Mesenchymal stem cell (in vitro differentiated cells and primary cell): ENCODE measurements at regions not wholly inside any gene's neighbourhood (a gene's known extent, or its start where the extent isn't known, plus 50 kb on each side); places are given as distances from the start of the nearest gene placed in this dataset.
"Not testable (repeated sequence)": the region's sequence is repeated elsewhere in the genome, so short reads cannot be mapped to it uniquely, and the experiment has no call there.

Source experiments
- DNase-seq: peaks from one replicate; pipeline ENCODE4 v3.0.0-alpha.2; 2013
- H2AFZ ChIP-seq: one replicate; pipeline ENCODE4 v1.6.1; 2013; ENCODE audit warnings: low read depth, mild to moderate bottlenecking, control low read depth, inconsistent platforms, low read length, moderate library complexity
- H2AK5ac ChIP-seq: 2 replicates; pipeline ENCODE4 v1.6.1; 2013; ENCODE audit warnings: low read length, moderate library complexity, mild to moderate bottlenecking, inconsistent platforms; ENCODE audit not compliant: severe bottlenecking
- H2BK120ac ChIP-seq: one replicate; pipeline ENCODE4 v1.6.1; 2013; ENCODE audit warnings: low read depth, mild to moderate bottlenecking, inconsistent platforms, low read length, moderate library complexity
- H2BK12ac ChIP-seq, 2 experiments: one replicate each; pipeline ENCODE4 v1.6.1; 2013; ENCODE audit warnings: inconsistent platforms in 2 of 2, low read length in 2 of 2, mild to moderate bottlenecking in 2 of 2, moderate library complexity in 2 of 2, control low read depth in 1 of 2
- H2BK15ac ChIP-seq: one replicate; pipeline ENCODE4 v1.6.1; 2013; ENCODE audit warnings: mild to moderate bottlenecking, low read depth, inconsistent platforms; ENCODE audit not compliant: poor library complexity, severe bottlenecking
- H2BK5ac ChIP-seq: 2 replicates; pipeline ENCODE4 v1.6.1; 2013; ENCODE audit warnings: low read depth, mild to moderate bottlenecking, low read length, control low read depth, inconsistent platforms; ENCODE audit not compliant: poor library complexity, severe bottlenecking
- H3K14ac ChIP-seq, 2 experiments: one replicate each; pipeline ENCODE4 v1.6.1; 2013; ENCODE audit warnings: inconsistent platforms in 2 of 2, low read length in 2 of 2, control low read depth in 1 of 2, mild to moderate bottlenecking in 1 of 2, moderate library complexity in 1 of 2
- H3K18ac ChIP-seq, 2 experiments: one replicate each; pipeline ENCODE4 v1.6.1; 2013; ENCODE audit warnings: inconsistent platforms in 2 of 2, low read length in 2 of 2, control low read depth in 1 of 2, low read depth in 1 of 2, mild to moderate bottlenecking in 1 of 2
- H3K23ac ChIP-seq, 2 experiments: one replicate each; pipeline ENCODE4 v1.6.1; 2013; ENCODE audit warnings: inconsistent platforms in 2 of 2, low read length in 2 of 2, mild to moderate bottlenecking in 2 of 2, moderate library complexity in 2 of 2, control low read depth in 1 of 2
- H3K27ac ChIP-seq: 2 replicates; pipeline ENCODE4 v1.5.1; 2013; ENCODE audit warnings: mild to moderate bottlenecking, moderate library complexity, low read length, control low read depth, inconsistent platforms; ENCODE audit not compliant: poor library complexity, severe bottlenecking
- H3K27me3 ChIP-seq, 2 experiments: 2 replicates each; pipeline versions ENCODE4 v1.6.1 to v1.7.0; 2013; ENCODE audit warnings: low read length in 2 of 2, mild to moderate bottlenecking in 2 of 2, moderate library complexity in 2 of 2, control low read depth in 1 of 2, inconsistent platforms in 1 of 2; ENCODE audit not compliant: control insufficient read depth in 1 of 2, insufficient read depth in 1 of 2
- H3K36me3 ChIP-seq, 2 experiments: 2 replicates each; pipeline versions ENCODE4 v1.6.1 to v1.7.0; 2013; ENCODE audit warnings: low read length in 2 of 2, control low read depth in 1 of 2, inconsistent platforms in 1 of 2, low read depth in 1 of 2, mild to moderate bottlenecking in 1 of 2; ENCODE audit not compliant: insufficient read depth in 2 of 2, control insufficient read depth in 1 of 2
- H3K4ac ChIP-seq, 2 experiments: one replicate each; pipeline ENCODE4 v1.6.1; 2013; ENCODE audit warnings: inconsistent platforms in 2 of 2, low read length in 2 of 2, mild to moderate bottlenecking in 2 of 2, moderate library complexity in 2 of 2, control low read depth in 1 of 2, low read depth in 1 of 2
- H3K4me1 ChIP-seq: 2 replicates; pipeline ENCODE4 v1.6.1; 2013; ENCODE audit warnings: low read depth, low read length, control low read depth; ENCODE audit not compliant: control insufficient read depth, insufficient read depth
- H3K4me2 ChIP-seq: 2 replicates; pipeline ENCODE4 v1.6.1; 2013; ENCODE audit warnings: low read length, mild to moderate bottlenecking, inconsistent platforms; ENCODE audit not compliant: poor library complexity, severe bottlenecking
- H3K4me3 ChIP-seq, 2 experiments: 2 replicates each; pipeline versions ENCODE4 v1.5.1 to v1.7.0; 2013; ENCODE audit warnings: low read length in 2 of 2, mild to moderate bottlenecking in 2 of 2, control low read depth in 1 of 2, low read depth in 1 of 2; ENCODE audit not compliant: insufficient read depth in 1 of 2
- H3K79me1 ChIP-seq: replicated peaks from 2 replicates; pipeline ENCODE4 v1.6.1; 2013; ENCODE audit warnings: mild to moderate bottlenecking, control low read depth, low read length, inconsistent platforms; ENCODE audit not compliant: poor library complexity, severe bottlenecking
- H3K9ac ChIP-seq: 2 replicates; pipeline ENCODE4 v1.7.0; 2013; ENCODE audit warnings: mild to moderate bottlenecking, low read length, moderate library complexity
- H3K9me3 ChIP-seq: 2 replicates; pipeline ENCODE4 v1.7.0; 2013; ENCODE audit warnings: mild to moderate bottlenecking, low read length; ENCODE audit not compliant: control insufficient read depth
- H4K8ac ChIP-seq: one replicate; pipeline ENCODE4 v1.6.1; 2013; ENCODE audit warnings: inconsistent platforms, mild to moderate bottlenecking, low read length, moderate library complexity
- H4K91ac ChIP-seq: one replicate; pipeline ENCODE4 v1.6.1; 2013; ENCODE audit warnings: mild to moderate bottlenecking, low read length, inconsistent platforms
- WGBS: methylation state at CpG from one replicate; pipeline ENCODE4 v1.1.7; 2013; ENCODE audit warnings: mixed read lengths; 5-methylcytosine and 5-hydroxymethylcytosine counted together

DNA sequence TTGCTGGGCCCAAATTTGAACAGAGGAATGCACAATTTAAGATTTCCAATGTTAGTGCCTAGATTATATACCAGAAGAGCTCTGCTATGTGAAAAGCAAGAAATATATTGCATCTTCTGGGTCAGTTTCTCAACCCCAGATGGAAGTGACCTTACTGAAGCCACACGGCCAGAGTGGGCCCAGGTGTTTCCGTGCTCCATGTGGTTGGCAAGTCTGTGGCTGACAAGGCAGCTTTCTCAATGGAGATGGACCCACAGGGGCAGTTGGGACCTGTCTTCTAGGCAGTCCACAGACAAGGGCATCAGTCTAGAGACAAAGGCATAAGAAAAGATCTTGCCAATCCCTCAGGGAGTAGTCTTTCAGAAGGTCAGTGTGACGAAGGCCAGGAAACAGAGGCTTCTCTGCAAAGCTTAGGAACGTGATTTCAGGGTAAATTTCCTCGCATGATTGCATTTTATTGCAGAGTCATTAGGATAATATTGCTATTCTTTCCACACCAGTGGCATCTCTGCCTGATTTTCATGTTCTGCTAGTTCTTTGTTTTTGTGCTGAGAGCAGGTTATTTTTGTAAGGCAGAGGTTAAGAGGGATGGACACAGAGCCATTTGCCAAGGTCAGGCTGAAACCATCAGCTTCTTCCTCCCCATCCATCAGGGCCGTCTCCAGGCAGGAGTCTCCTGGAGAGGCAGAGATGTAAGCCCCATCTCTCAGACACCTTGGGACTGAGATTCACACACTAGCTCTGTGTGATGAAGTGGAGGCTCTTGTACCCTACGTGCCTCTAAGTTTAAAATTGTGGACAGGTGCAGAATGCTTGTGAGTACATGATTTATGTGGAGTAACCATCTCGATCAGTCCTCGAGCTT lies 202.1 kb downstream of the ANKRD30B start:
- Histone ChIP-seq H4K91ac (no peak overlapping the region), H2AK5ac (no peak overlapping the region), H2BK12ac (no peak overlapping the region), H3K4me1 (no peaks in the 10 kb centered on the region), H3K4ac (no peak overlapping the region), H3K4me3 (no peak overlapping the region), H4K8ac (no peak overlapping the region), H3K23ac (no peak overlapping the region), H3K4me2 (no peak overlapping the region), H2BK5ac (no peak overlapping the region), H2BK120ac (no peak overlapping the region), H2AFZ (no peak overlapping the region), H3K27me3 (no peaks in the 10 kb centered on the region), H2BK15ac (no peak overlapping the region), H3K18ac (no peak overlapping the region), H3K79me1 (no peaks in the 10 kb centered on the region), H3K9ac (no peak overlapping the region), H3K14ac (no peak overlapping the region), H3K36me3 (no peaks in the 10 kb centered on the region), H3K27ac (no peak overlapping the region), H3K9me3 (no peaks in the 10 kb centered on the region)
- 46% methylated on average over 8 of the region's 9 CpGs for WGBS
- no peak for DNase-seq

DNA sequence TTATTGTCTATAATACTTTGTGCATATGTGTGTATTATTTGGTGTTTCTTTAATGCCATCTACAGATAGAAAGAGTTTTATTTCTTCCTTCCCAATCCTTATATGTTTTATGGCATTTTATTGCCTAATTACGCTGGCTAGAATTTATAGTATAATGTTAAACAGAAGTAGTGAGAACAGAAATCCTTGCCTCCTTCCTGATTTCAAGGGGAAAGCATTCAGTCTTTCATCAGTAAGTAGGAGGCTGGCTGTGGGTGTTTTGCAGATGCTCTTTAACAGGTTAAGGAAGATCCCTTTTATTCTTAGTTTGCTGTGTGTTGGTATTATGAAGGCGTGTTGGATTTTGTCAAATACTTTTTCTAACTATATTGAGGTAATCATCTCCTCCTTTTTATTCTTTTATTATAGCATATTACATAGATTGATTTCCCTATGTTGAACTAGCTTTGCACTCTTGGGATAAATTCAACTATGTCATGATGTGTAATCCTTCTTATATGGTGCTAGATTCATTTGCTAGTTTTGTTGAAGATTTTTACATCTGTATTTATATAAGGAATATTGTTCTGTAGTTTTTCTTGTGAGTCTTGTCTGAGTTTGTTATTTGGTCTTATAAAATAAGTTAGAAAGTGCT lies 204.6 kb downstream of the ANKRD30B start:
- H3K79me1 ChIP-seq, H3K36me3 ChIP-seq, H3K4me2 ChIP-seq, DNase-seq, H3K4me3 ChIP-seq, H3K9ac ChIP-seq, H3K23ac ChIP-seq, H4K91ac ChIP-seq, H3K4ac ChIP-seq, H2BK5ac ChIP-seq, H3K14ac ChIP-seq, H3K18ac ChIP-seq, H2BK120ac ChIP-seq, H2BK15ac ChIP-seq, H4K8ac ChIP-seq, H3K9me3 ChIP-seq, H3K27ac ChIP-seq, H2AK5ac ChIP-seq, H3K27me3 ChIP-seq, H3K4me1 ChIP-seq, H2AFZ ChIP-seq, H2BK12ac ChIP-seq: not testable (repeated sequence)
- WGBS = 75% methylated on average over 1 of the region's 2 CpGs

DNA sequence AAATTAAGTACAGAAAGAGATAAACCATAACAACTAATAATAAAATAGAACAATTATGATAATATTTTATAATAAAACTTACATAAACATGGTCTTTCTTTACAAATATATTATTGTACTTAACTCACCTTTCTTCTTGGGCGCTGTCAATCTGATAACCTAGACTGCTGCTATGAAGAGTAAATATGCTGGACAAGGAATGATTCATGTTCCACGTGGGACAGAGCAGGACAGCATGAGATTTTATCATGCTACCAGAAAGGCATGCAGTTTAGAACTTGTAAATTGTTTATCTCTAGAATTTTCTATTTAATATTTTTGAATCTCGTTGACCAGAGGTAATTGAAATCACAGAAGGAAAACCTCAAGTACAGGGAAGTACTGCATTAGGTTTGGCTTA lies 210.7 kb downstream of the ANKRD30B start:
- Histone ChIP-seq H4K8ac (no peak overlapping the region), H2AFZ (no peak overlapping the region), H3K4me1 (no peaks in the 10 kb centered on the region), H3K4me2 (no peak overlapping the region), H2BK5ac (no peak overlapping the region), H3K36me3 (no peaks in the 10 kb centered on the region), H2BK15ac (no peak overlapping the region), H3K4me3 (no peak overlapping the region), H2BK12ac (no peak overlapping the region), H3K9me3 (peaks cover 3% of the 10 kb centered on the region), H3K9ac (no peak overlapping the region), H2AK5ac (no peak overlapping the region), H3K14ac (no peak overlapping the region), H3K79me1 (no peaks in the 10 kb centered on the region), H3K23ac (no peak overlapping the region), H3K27ac (no peak overlapping the region), H2BK120ac (no peak overlapping the region), H3K18ac (no peak overlapping the region), H3K27me3 (no peaks in the 10 kb centered on the region), H3K4ac (no peak overlapping the region), H4K91ac (no peak overlapping the region)
- DNase-seq = no peak
- WGBS = 46% methylated on average over 3 of the region's 3 CpGs

DNA sequence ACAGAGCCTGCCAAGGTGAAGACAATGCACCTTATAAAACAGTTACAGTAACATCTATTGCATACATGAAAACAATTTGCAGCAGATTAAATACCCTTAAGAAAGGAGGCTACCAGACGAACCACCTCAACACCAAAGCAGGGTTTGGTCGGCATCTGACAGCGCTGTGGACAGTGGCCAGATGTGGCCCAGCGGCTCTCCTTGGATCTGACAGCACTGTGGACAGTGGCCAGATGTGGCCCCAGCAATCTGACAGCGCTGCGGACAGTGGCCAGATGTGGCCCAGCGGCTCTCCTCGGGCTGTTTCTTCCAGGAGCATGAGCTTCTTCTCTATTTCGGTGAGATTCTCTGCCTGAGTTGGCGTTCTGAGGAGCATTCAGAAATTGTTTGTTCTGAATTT lies 211.6 kb downstream of the ANKRD30B start:
- H3K79me1 ChIP-seq = no peaks in the 10 kb centered on the region
- WGBS = 70% methylated on average over 10 of the region's 10 CpGs
- H3K27ac ChIP-seq = no peak overlapping the region
- H3K4me1 ChIP-seq = no peaks in the 10 kb centered on the region
- no peak for DNase-seq
- H3K4ac ChIP-seq = no peak overlapping the region
- no peak overlapping the region for H2BK12ac ChIP-seq
- no peak overlapping the region for H2BK5ac ChIP-seq
- no peak overlapping the region for H3K4me3 ChIP-seq
- no peak overlapping the region for H4K91ac ChIP-seq
- H2AFZ ChIP-seq = no peak overlapping the region
- no peak overlapping the region for H2AK5ac ChIP-seq
- no peak overlapping the region for H2BK15ac ChIP-seq
- no peaks in the 10 kb centered on the region for H3K36me3 ChIP-seq
- H3K9ac ChIP-seq = no peak overlapping the region
- no peak overlapping the region for H2BK120ac ChIP-seq
- no peak overlapping the region for H4K8ac ChIP-seq
- peaks cover 3% of the 10 kb centered on the region for H3K9me3 ChIP-seq
- H3K14ac ChIP-seq = no peak overlapping the region
- no peak overlapping the region for H3K4me2 ChIP-seq
- no peak overlapping the region for H3K18ac ChIP-seq
- H3K27me3 ChIP-seq = no peaks in the 10 kb centered on the region
- no peak overlapping the region for H3K23ac ChIP-seq
